ENCODE measurements at regions not wholly inside any gene's neighbourhood (a gene's known extent, or its start where the extent isn't known, plus 50 kb on each side); places are given as distances from the start of the nearest gene placed in this dataset.

- DNase-seq: no peak
Measured at GRCh38 chr4:152089584-152089983, 328.8 kb upstream of the GATB start.

GRCh38 chr4:152087335-152087734 is 326.5 kb upstream of the GATB start:
- no peak for DNase-seq

- no peak for DNase-seq
Measured at GRCh38 chr4:152085657-152086056, 324.9 kb upstream of the GATB start.

GRCh38 chr4:152083338-152083737 is 322.5 kb upstream of the GATB start:
- DNase-seq: no peak

GRCh38 chr4:152081024-152081423 is 320.2 kb upstream of the GATB start:
- DNase-seq: no peak

GRCh38 chr4:152079543-152080293 is 318.9 kb upstream of the GATB start:
- no peak for DNase-seq

GRCh38 chr4:152079079-152079478 is 318.3 kb upstream of the GATB start:
- DNase-seq: no peak

GRCh38 chr4:152077582-152077981 is 316.8 kb upstream of the GATB start:
- DNase-seq: no peak

- no peak for DNase-seq
Measured at GRCh38 chr4:152075253-152075928, 314.6 kb upstream of the GATB start.

- no peak for DNase-seq
Measured at GRCh38 chr4:152074573-152074972, 313.8 kb upstream of the GATB start.

GRCh38 chr4:152074088-152074437 is 313.3 kb upstream of the GATB start:
- no peak for DNase-seq

GRCh38 chr4:152073351-152074087 is 312.7 kb upstream of the GATB start:
- DNase-seq: no peak

GRCh38 chr4:152072906-152073305 is 312.1 kb upstream of the GATB start:
- DNase-seq: no peak

GRCh38 chr4:152072001-152072485 is 311.2 kb upstream of the GATB start:
- no peak for DNase-seq

- no peak for DNase-seq
Measured at GRCh38 chr4:152070854-152071253, 310.0 kb upstream of the GATB start.

- no peak for DNase-seq
Measured at GRCh38 chr4:152068866-152069265, 308.1 kb upstream of the GATB start.

- no peak for DNase-seq
Measured at GRCh38 chr4:152065545-152065944, 304.7 kb upstream of the GATB start.

GRCh38 chr4:152064753-152065152 is 303.9 kb upstream of the GATB start:
- no peak for DNase-seq

GRCh38 chr4:152064282-152064681 is 303.5 kb upstream of the GATB start:
- no peak for DNase-seq

GRCh38 chr4:152063621-152064240 is 302.9 kb upstream of the GATB start:
- DNase-seq: peak in 1 of 2 experiments; percentile 1

- DNase-seq: no peak
Measured at GRCh38 chr4:152062936-152063620, 302.3 kb upstream of the GATB start.

- no peak for DNase-seq
Measured at GRCh38 chr4:152054731-152055130, 293.9 kb upstream of the GATB start.
